ENCODE measurements at regions not wholly inside any gene's neighbourhood (a gene's known extent, or its start where the extent isn't known, plus 50 kb on each side); places are given as distances from the start of the nearest gene placed in this dataset.

DNA sequence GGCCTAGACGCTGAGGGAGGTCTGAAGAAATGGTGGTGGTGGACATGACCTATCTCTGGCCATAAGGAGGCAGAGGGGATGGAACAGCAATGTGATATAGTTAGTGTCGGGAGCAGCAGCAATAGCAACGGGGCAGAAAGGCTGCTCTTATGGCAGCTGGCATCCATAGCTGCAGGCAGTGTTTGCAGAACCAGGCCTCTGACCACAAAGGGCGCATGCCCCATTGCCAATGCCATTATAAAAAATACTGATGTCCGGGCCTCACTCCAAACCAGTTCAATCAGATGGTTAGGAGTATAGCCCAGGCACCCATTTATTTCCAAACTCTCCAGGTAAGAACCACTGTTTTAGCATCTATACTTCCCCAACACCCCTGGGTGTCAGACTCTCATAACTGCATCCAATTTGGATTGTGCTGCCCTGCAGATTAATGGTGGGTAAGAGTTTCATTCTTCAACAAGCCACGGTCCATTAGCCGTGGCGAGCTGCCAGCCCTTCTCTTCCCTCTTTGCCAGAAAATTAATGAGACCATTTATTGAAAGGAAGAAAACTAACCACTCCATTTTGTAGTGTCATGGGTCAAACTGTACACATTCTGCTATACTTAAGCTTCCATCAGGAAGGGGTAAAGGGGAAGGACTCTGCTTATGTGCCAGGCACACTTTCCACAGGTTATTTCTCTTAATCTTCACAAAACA lies 72.8 kb upstream of the SPON1 start:
- TF ChIP-seq ZNF274 (IDR thresholded peaks at IDR 0.05; ENCODE audit: low read depth, low read length), result no peak
- TF ChIP-seq SUZ12 (IDR thresholded peaks at IDR 0.05; ENCODE audit: extremely low read depth, insufficient read depth, insufficient read length), result no peak
- TF ChIP-seq YY1 (IDR thresholded peaks at IDR 0.05; ENCODE audit: insufficient read depth, insufficient read length), result no peak
